ENCODE measurements at regions not wholly inside any gene's neighbourhood (a gene's known extent, or its start where the extent isn't known, plus 50 kb on each side); places are given as distances from the start of the nearest gene placed in this dataset.
A peak's percentile ranks its signal among the peaks of the same experiment; 100 is the strongest.

GRCh38 chr4:127048376-127049044, 584.2 kb upstream of the INTU start:
- no peak overlapping the region for H3K4me3 ChIP-seq (replicated peaks in 1 of 4; ENCODE audit: control extremely low read depth in 1 of 4, insufficient read depth in 1 of 4, low read depth in 3 of 4, low read length in 4 of 4)
- DNase-seq (ENCODE audit: low read depth in 2 of 2): peak; percentile 39 to 69
- no peaks in the 10 kb centered on the region for H3K79me2 ChIP-seq (ENCODE audit: control insufficient read depth, insufficient read depth, low read length)
- H3K9ac ChIP-seq (ENCODE audit: insufficient read depth, low read length): no peak overlapping the region
- TF ChIP-seq CTCF (conservative IDR thresholded peaks at IDR 0.05 in 1 of 2, IDR thresholded peaks at IDR 0.05 in 1 of 2; ENCODE audit: low read depth in 1 of 2, low read length in 2 of 2) (no peak), EZH2 (IDR thresholded peaks at IDR 0.05; ENCODE audit: low read length, missing control alignments) (no peak)
- no peak overlapping the region for H3K27ac ChIP-seq (ENCODE audit: insufficient read depth, low read length)
- H3K4me1 ChIP-seq (ENCODE audit: control insufficient read depth, extremely low read depth, insufficient read depth, low read length): peaks cover 2% of the 10 kb centered on the region
- H2AFZ ChIP-seq (ENCODE audit: low read length): no peak overlapping the region
- no peaks in the 10 kb centered on the region for H3K36me3 ChIP-seq (ENCODE audit: control insufficient read depth, insufficient read depth, low read length)
- H3K9me3 ChIP-seq (ENCODE audit: control insufficient read depth, insufficient read depth, low read depth, low read length): no peaks in the 10 kb centered on the region
- no peak overlapping the region for H3K4me2 ChIP-seq (ENCODE audit: extremely low read depth, insufficient read depth, low read length)
- H4K20me1 ChIP-seq (ENCODE audit: control insufficient read depth, extremely low read depth, insufficient read depth, low read length): no peaks in the 10 kb centered on the region
- no peaks in the 10 kb centered on the region for H3K27me3 ChIP-seq (ENCODE audit: control insufficient read depth, insufficient read depth, low read length)

- H3K4me2 ChIP-seq (ENCODE audit: extremely low read depth, insufficient read depth, low read length): no peak overlapping the region
- TF ChIP-seq EZH2 (IDR thresholded peaks at IDR 0.05; ENCODE audit: low read length, missing control alignments): no peak
- TF ChIP-seq CTCF (conservative IDR thresholded peaks at IDR 0.05 in 1 of 2, IDR thresholded peaks at IDR 0.05 in 1 of 2; ENCODE audit: low read depth in 1 of 2, low read length in 2 of 2): no peak
- H3K9me3 ChIP-seq (ENCODE audit: control insufficient read depth, insufficient read depth, low read depth, low read length): no peaks in the 10 kb centered on the region
- H3K27ac ChIP-seq (ENCODE audit: insufficient read depth, low read length): no peak overlapping the region
- no peak overlapping the region for H2AFZ ChIP-seq (ENCODE audit: low read length)
- no peak overlapping the region for H3K4me3 ChIP-seq (replicated peaks in 1 of 4; ENCODE audit: control extremely low read depth in 1 of 4, insufficient read depth in 1 of 4, low read depth in 3 of 4, low read length in 4 of 4)
- H3K9ac ChIP-seq (ENCODE audit: insufficient read depth, low read length): no peak overlapping the region
- H4K20me1 ChIP-seq (ENCODE audit: control insufficient read depth, extremely low read depth, insufficient read depth, low read length): no peaks in the 10 kb centered on the region
- no peaks in the 10 kb centered on the region for H3K36me3 ChIP-seq (ENCODE audit: control insufficient read depth, insufficient read depth, low read length)
- peaks cover 2% of the 10 kb centered on the region for H3K4me1 ChIP-seq (ENCODE audit: control insufficient read depth, extremely low read depth, insufficient read depth, low read length)
- no peaks in the 10 kb centered on the region for H3K27me3 ChIP-seq (ENCODE audit: control insufficient read depth, insufficient read depth, low read length)
- H3K79me2 ChIP-seq (ENCODE audit: control insufficient read depth, insufficient read depth, low read length): no peaks in the 10 kb centered on the region
- DNase-seq (ENCODE audit: low read depth in 2 of 2): peak in 1 of 2 donors; percentile 74
These were observed 583.2 kb upstream of the INTU start for GRCh38 chr4:127049526-127049925.

- H3K27ac ChIP-seq (ENCODE audit: insufficient read depth, low read length): no peak overlapping the region
- H3K4me1 ChIP-seq (ENCODE audit: control insufficient read depth, extremely low read depth, insufficient read depth, low read length): peaks cover 4% of the 10 kb centered on the region
- no peaks in the 10 kb centered on the region for H3K9me3 ChIP-seq (ENCODE audit: control insufficient read depth, insufficient read depth, low read depth, low read length)
- no peaks in the 10 kb centered on the region for H3K79me2 ChIP-seq (ENCODE audit: control insufficient read depth, insufficient read depth, low read length)
- H4K20me1 ChIP-seq (ENCODE audit: control insufficient read depth, extremely low read depth, insufficient read depth, low read length): no peaks in the 10 kb centered on the region
- no peak for TF ChIP-seq CTCF (conservative IDR thresholded peaks at IDR 0.05 in 1 of 2, IDR thresholded peaks at IDR 0.05 in 1 of 2; ENCODE audit: low read depth in 1 of 2, low read length in 2 of 2)
- TF ChIP-seq EZH2 (IDR thresholded peaks at IDR 0.05; ENCODE audit: low read length, missing control alignments): no peak
- no peak for DNase-seq (ENCODE audit: low read depth in 2 of 2)
- no peaks in the 10 kb centered on the region for H3K36me3 ChIP-seq (ENCODE audit: control insufficient read depth, insufficient read depth, low read length)
- H3K4me2 ChIP-seq (ENCODE audit: extremely low read depth, insufficient read depth, low read length): no peak overlapping the region
- no peak overlapping the region for H2AFZ ChIP-seq (ENCODE audit: low read length)
- H3K9ac ChIP-seq (ENCODE audit: insufficient read depth, low read length): no peak overlapping the region
- no peaks in the 10 kb centered on the region for H3K27me3 ChIP-seq (ENCODE audit: control insufficient read depth, insufficient read depth, low read length)
- no peak overlapping the region for H3K4me3 ChIP-seq (replicated peaks in 1 of 4; ENCODE audit: control extremely low read depth in 1 of 4, insufficient read depth in 1 of 4, low read depth in 3 of 4, low read length in 4 of 4)
These were observed 580.0 kb upstream of the INTU start for GRCh38 chr4:127052742-127053141.

Data from fibroblast of lung (primary cell).